GM10266 (cell line): ENCODE measurements at regions not wholly inside any gene's neighbourhood (a gene's known extent, or its start where the extent isn't known, plus 50 kb on each side); places are given as distances from the start of the nearest gene placed in this dataset.

ENCODE experiments used
- DNase-seq: peaks from one replicate; pipeline ENCODE4 v3.0.0; 2012; ENCODE audit errors: extremely low spot score
- CTCF ChIP-seq: IDR thresholded peaks from 2 replicates; pipeline ENCODE4 v1.5.1; 2012; ENCODE audit warnings: mild to moderate bottlenecking, low read depth; ENCODE audit not compliant: control insufficient read depth, insufficient read depth; ENCODE audit errors: missing control alignments

- no peak for DNase-seq
- TF ChIP-seq CTCF, result no peak
These were observed 624.4 kb downstream of the TECRL start for GRCh38 chr4:63784822-63785221.

- no peak for TF ChIP-seq CTCF
- no peak for DNase-seq
These were observed 631.6 kb downstream of the TECRL start for GRCh38 chr4:63777601-63778000.

- TF ChIP-seq CTCF, result no peak
- DNase-seq, result no peak
These were observed 644.9 kb downstream of the TECRL start for GRCh38 chr4:63764400-63764799.

- DNase-seq, result no peak
- TF ChIP-seq CTCF, result no peak
These were observed 651.3 kb downstream of the TECRL start for GRCh38 chr4:63757929-63758328.

GRCh38 chr4:63742882-63743281, 666.4 kb downstream of the TECRL start:
- no peak for DNase-seq
- TF ChIP-seq CTCF, result no peak

GRCh38 chr4:63729519-63729918, 679.7 kb downstream of the TECRL start:
- no peak for TF ChIP-seq CTCF

GRCh38 chr4:63728480-63729177, 680.6 kb downstream of the TECRL start:
- TF ChIP-seq CTCF, result no peak
- DNase-seq, result no peak

More at GRCh38 chr4:63729519-63729918, 679.7 kb downstream of the TECRL start:
- no peak for DNase-seq
